Heart left ventricle (tissue), 13 donors: ENCODE measurements at regions not wholly inside any gene's neighbourhood (a gene's known extent, or its start where the extent isn't known, plus 50 kb on each side); places are given as distances from the start of the nearest gene placed in this dataset.

Experiments
- CTCF ChIP-seq, 12 donors: fragments of 200-600 bp; sonication (generic) in 4 of 12; IDR thresholded peaks; one replicate each; pipeline versions ENCODE4 v1.5.0 to v1.8.0; 2018 to 2022; ENCODE audit warnings: antibody characterized with exemption in 12 of 12, mild to moderate bottlenecking in 5 of 12
- POLR2A ChIP-seq, 2 donors: fragments of 450-650 bp; IDR thresholded peaks; one replicate each; pipeline ENCODE4 v1.6.1; 2017; ENCODE audit warnings: antibody characterized with exemption in 2 of 2, mild to moderate bottlenecking in 2 of 2, moderate library complexity in 2 of 2
- donor health status: ischemic (EF 13 %, LVEDD 7.1; RV severe dilation, severe dysfunction).
- donor health status: DM: no; HTN: yes; CAD: no.
- donor health status: DM: no; HTN: no; CAD: no.
- donor health status: ischemic (EF 25% LVEDD 6.9; RV normal size, moderate dysfunction).
- donor health status: ischemic (EF 25% LVEDD 5.7; RV mildly dilated, moderate dysfunction).
- donor health status: ischemic (EF 35%, LVEDD 5.7; RV mildly dilated, moderate dysfunction).
- donor health status: nonischemic (EF 11% LVEDD 7.7; RV severe dilation, severe dysfunction).
- donor health status: DM: yes; HTN: yes; CAD: no.
- donor health status: PGD.
- donor health status: ischemic (EF 29% LVEDD 5.4; RV normal size, mild dysfunction).
- donor health status: nonischemic (EF 23%, LVEDD 6.1; RV moderate dilation, normal function).

- no peak for TF ChIP-seq CTCF (IDR thresholded peaks at IDR 0.05)
- no peak for TF ChIP-seq POLR2A (IDR thresholded peaks at IDR 0.05)
Observed at GRCh38 chr4:66946761-66947160, 598.5 kb downstream of the CENPC start.
